NCI-H69 (cell line): ENCODE measurements at regions not wholly inside any gene's neighbourhood (a gene's known extent, or its start where the extent isn't known, plus 50 kb on each side); places are given as distances from the start of the nearest gene placed in this dataset.
"Not testable (repeated sequence)": the region's sequence is repeated elsewhere in the genome, so short reads cannot be mapped to it uniquely, and the experiment has no call there.

Experiments
- DNase-seq: peaks from one replicate; lab custom pipeline; 2025; lab: John Stamatoyannopoulos, UW

- no peak for DNase-seq
Observed at GRCh38 chr1:193451001-193451400, 264.6 kb upstream of the B3GALT2 start.

- no peak for DNase-seq
Observed at GRCh38 chr1:193448682-193449461, 262.5 kb upstream of the B3GALT2 start.

GRCh38 chr1:193443886-193444285 is 257.5 kb upstream of the B3GALT2 start:
- DNase-seq = no peak

GRCh38 chr1:193438771-193439170 is 252.4 kb upstream of the B3GALT2 start:
- no peak for DNase-seq

GRCh38 chr1:193438312-193438711 is 251.9 kb upstream of the B3GALT2 start:
- no peak for DNase-seq

GRCh38 chr1:193437785-193438184 is 251.4 kb upstream of the B3GALT2 start:
- no peak for DNase-seq

GRCh38 chr1:193437333-193437732 is 250.9 kb upstream of the B3GALT2 start:
- DNase-seq = not testable (repeated sequence)

GRCh38 chr1:193435781-193436180 is 249.4 kb upstream of the B3GALT2 start:
- DNase-seq = no peak

- DNase-seq = no peak
Observed at GRCh38 chr1:193434319-193434718, 247.9 kb upstream of the B3GALT2 start.

- DNase-seq = no peak
Observed at GRCh38 chr1:193433599-193433998, 247.2 kb upstream of the B3GALT2 start.

- DNase-seq = no peak
Observed at GRCh38 chr1:193432979-193433587, 246.7 kb upstream of the B3GALT2 start.

GRCh38 chr1:193431265-193431977 is 245.0 kb upstream of the B3GALT2 start:
- no peak for DNase-seq

GRCh38 chr1:193427524-193427923 is 241.1 kb upstream of the B3GALT2 start:
- DNase-seq = no peak

- DNase-seq = no peak
Observed at GRCh38 chr1:193426061-193426460, 239.6 kb upstream of the B3GALT2 start.

- no peak for DNase-seq
Observed at GRCh38 chr1:193421487-193421886, 235.1 kb upstream of the B3GALT2 start.

GRCh38 chr1:193419295-193419694 is 232.9 kb upstream of the B3GALT2 start:
- no peak for DNase-seq

GRCh38 chr1:193418745-193419058 is 232.3 kb upstream of the B3GALT2 start:
- no peak for DNase-seq

- peak; percentile 22 for DNase-seq
Observed at GRCh38 chr1:193417945-193418744, 231.7 kb upstream of the B3GALT2 start.

- DNase-seq = no peak
Observed at GRCh38 chr1:193417403-193417802, 231.0 kb upstream of the B3GALT2 start.

GRCh38 chr1:193416226-193417024 is 230.0 kb upstream of the B3GALT2 start:
- DNase-seq = no peak

- peak; percentile 60 for DNase-seq
Observed at GRCh38 chr1:193415256-193415655, 228.8 kb upstream of the B3GALT2 start.

- no peak for DNase-seq
Observed at GRCh38 chr1:193413376-193413775, 227.0 kb upstream of the B3GALT2 start.
